Stomach (tissue), 8 donors: ENCODE measurements at regions not wholly inside any gene's neighbourhood (a gene's known extent, or its start where the extent isn't known, plus 50 kb on each side); places are given as distances from the start of the nearest gene placed in this dataset.

Experiments used
- DNase-seq, 2 donors: peaks; one replicate each; pipeline versions ENCODE4 v3.0.0 to v3.0.0-alpha.2; 2013 to 2019
- H3K27ac ChIP-seq, 5 donors: fragments of 200-600 bp in 4 of 5; sonication (generic) in 4 of 5; one replicate each; pipeline ENCODE4 v1.5.1; 2013 to 2019; ENCODE audit warnings: mild to moderate bottlenecking in 1 of 5, moderate library complexity in 1 of 5
- H3K27me3 ChIP-seq, 3 donors: fragments of 200-600 bp; sonication (generic); one replicate each; pipeline ENCODE4 v1.5.1; 2017 to 2019; ENCODE audit warnings: mixed run types in 1 of 3
- H3K36me3 ChIP-seq, 4 donors: fragments of 200-600 bp; sonication (generic); 1 replicate in 3 of 4; 2 replicates in 1 of 4; pipeline ENCODE4 v1.5.1; 2016 to 2019
- H3K4me1 ChIP-seq, 4 donors: fragments of 200-600 bp; sonication (generic); one replicate each; pipeline ENCODE4 v1.5.1; 2016 to 2019
- H3K4me3 ChIP-seq, 4 donors: fragments of 200-600 bp; sonication (generic) in 3 of 4; one replicate each; pipeline ENCODE4 v1.5.1; 2016 to 2019; ENCODE audit warnings: mild to moderate bottlenecking in 1 of 4
- H3K9me3 ChIP-seq, 4 donors: fragments of 200-600 bp; sonication (generic); one replicate each; pipeline ENCODE4 v1.5.1; 2016 to 2019
- EP300 ChIP-seq: sonication (generic); formaldehyde crosslinking; IDR thresholded peaks from one replicate; pipeline ENCODE4 v1.6.1; 2017; ENCODE audit warnings: antibody characterized with exemption
- POLR2A ChIP-seq, 4 donors: fragments of 450-650 bp; IDR thresholded peaks; one replicate each; pipeline ENCODE4 v1.6.1; 2016; ENCODE audit warnings: antibody characterized with exemption in 4 of 4, control low read depth in 2 of 4, mild to moderate bottlenecking in 1 of 4, moderate library complexity in 1 of 4
- POLR2AphosphoS5 ChIP-seq, 3 donors: sonication (generic); formaldehyde crosslinking; IDR thresholded peaks; one replicate each; pipeline ENCODE4 v1.6.1; 2016; ENCODE audit warnings: antibody characterized with exemption in 3 of 3
- WGBS, 5 donors: extraction: QIAGEN DNeasy Blood & Tissue Kit in 3 of 5; methylation state at CpG; one replicate each; pipeline versions ENCODE4 v1.1.5 to v1.1.7; 2013 to 2018; 5-methylcytosine and 5-hydroxymethylcytosine counted together
- intact Hi-C: fragments of 100-400 bp; cut with DNase I; formaldehyde crosslinking; loops from one replicate; pipeline ENCODE4 v1.15.1; 2023; ENCODE audit warnings: low total_unique reads
- TF ChIP-seq, protein P1 (sequence below), 7 experiments: fragments of 450-650 bp in 4 of 7; fragments of 200-600 bp in 3 of 7; sonication (generic) in 3 of 7; IDR thresholded peaks; one replicate each; pipeline ENCODE4 v1.5.1; 2016 to 2019; ENCODE audit warnings: antibody characterized with exemption in 7 of 7, control low read depth in 2 of 7, mild to moderate bottlenecking in 1 of 7
- donor health status: healthy with polysubstance abuse.
- donor health status: Bipolar disorder and iron deficiency.
- donor health status: healthy.

- H3K9me3 ChIP-seq, result no peaks in the 10 kb centered on the region
- 44 to 69% (median 58%) methylated on average over 1 of the region's 1 CpG for WGBS, 5 donors
These were observed 65.8 kb upstream of the ZEB1 start for GRCh38 chr10:31253237-31253636.

GRCh38 chr10:31261511-31262311, 57.3 kb upstream of the ZEB1 start:
- Histone ChIP-seq H3K4me1 (peaks cover 0 to 10% (median 3%) of the 10 kb centered on the region in 4 donors), H3K9me3 (no peaks in the 10 kb centered on the region), H3K27me3 (no peaks in the 10 kb centered on the region), H3K4me3 (no peak overlapping the region), H3K27ac (peak overlapping the region in 3 of 5 donors; percentile 21 to 40 (median 34)), H3K36me3 (no peaks in the 10 kb centered on the region)
- intact Hi-C loops, result no loop called here
- TF ChIP-seq, protein P1, sequence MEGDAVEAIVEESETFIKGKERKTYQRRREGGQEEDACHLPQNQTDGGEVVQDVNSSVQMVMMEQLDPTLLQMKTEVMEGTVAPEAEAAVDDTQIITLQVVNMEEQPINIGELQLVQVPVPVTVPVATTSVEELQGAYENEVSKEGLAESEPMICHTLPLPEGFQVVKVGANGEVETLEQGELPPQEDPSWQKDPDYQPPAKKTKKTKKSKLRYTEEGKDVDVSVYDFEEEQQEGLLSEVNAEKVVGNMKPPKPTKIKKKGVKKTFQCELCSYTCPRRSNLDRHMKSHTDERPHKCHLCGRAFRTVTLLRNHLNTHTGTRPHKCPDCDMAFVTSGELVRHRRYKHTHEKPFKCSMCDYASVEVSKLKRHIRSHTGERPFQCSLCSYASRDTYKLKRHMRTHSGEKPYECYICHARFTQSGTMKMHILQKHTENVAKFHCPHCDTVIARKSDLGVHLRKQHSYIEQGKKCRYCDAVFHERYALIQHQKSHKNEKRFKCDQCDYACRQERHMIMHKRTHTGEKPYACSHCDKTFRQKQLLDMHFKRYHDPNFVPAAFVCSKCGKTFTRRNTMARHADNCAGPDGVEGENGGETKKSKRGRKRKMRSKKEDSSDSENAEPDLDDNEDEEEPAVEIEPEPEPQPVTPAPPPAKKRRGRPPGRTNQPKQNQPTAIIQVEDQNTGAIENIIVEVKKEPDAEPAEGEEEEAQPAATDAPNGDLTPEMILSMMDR (IDR thresholded peaks at IDR 0.05), result no peak
- no peak for TF ChIP-seq EP300
- no peak for TF ChIP-seq POLR2A (IDR thresholded peaks at IDR 0.05)
- no peak for TF ChIP-seq POLR2AphosphoS5 (IDR thresholded peaks at IDR 0.05)
- WGBS, 5 donors, result 42 to 54% (median 52%) methylated on average over 6 of the region's 6 CpGs
- peak in 1 of 2 donors; percentile 28 for DNase-seq

More at GRCh38 chr10:31253237-31253636, 65.8 kb upstream of the ZEB1 start:
- no peak for DNase-seq
- no peak overlapping the region for H3K4me3 ChIP-seq
- intact Hi-C loops, result no loop called here
- H3K27me3 ChIP-seq, result no peaks in the 10 kb centered on the region
- H3K27ac ChIP-seq, result no peak overlapping the region
- TF ChIP-seq, protein P1 (IDR thresholded peaks at IDR 0.05), result no peak
- TF ChIP-seq POLR2AphosphoS5 (IDR thresholded peaks at IDR 0.05) (no peak), POLR2A (IDR thresholded peaks at IDR 0.05) (no peak), EP300 (no peak)
- H3K4me1 ChIP-seq, result no peaks in the 10 kb centered on the region
- H3K36me3 ChIP-seq, result no peaks in the 10 kb centered on the region

DNA sequence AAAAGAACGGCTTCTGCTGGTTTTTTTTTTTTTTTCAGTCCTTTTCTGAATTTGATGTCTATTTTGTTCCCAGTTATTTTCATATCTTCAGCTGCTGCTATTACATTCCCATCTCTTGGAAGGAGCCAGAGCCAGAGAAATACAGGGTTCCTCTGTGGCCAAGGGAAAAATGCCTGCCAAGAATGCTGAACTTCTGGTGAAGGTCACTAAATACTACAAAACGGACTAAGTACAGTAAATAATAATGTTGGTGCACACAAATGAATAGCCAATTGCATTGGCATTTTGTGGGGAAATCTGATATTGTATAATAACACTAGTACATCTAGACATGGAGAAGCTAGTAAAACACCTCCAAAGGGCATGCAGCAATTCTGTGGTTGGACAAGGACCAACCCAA, 56.3 kb upstream of the ZEB1 start:
- no peak overlapping the region for H3K4me3 ChIP-seq
- peak overlapping the region in 3 of 5 donors; percentile 13 to 40 (median 21) for H3K27ac ChIP-seq
- H3K27me3 ChIP-seq, result no peaks in the 10 kb centered on the region
- TF ChIP-seq EP300 (no peak), POLR2A (IDR thresholded peaks at IDR 0.05) (no peak), POLR2AphosphoS5 (IDR thresholded peaks at IDR 0.05) (no peak)
- TF ChIP-seq, protein P1 (IDR thresholded peaks at IDR 0.05), result no peak
- peak in 1 of 2 donors; percentile 74 for DNase-seq
- intact Hi-C loops, result no loop called here
- H3K36me3 ChIP-seq, result no peaks in the 10 kb centered on the region
- H3K4me1 ChIP-seq, result peaks cover 0 to 10% (median 3%) of the 10 kb centered on the region in 4 donors
- 40 to 67% (median 51%) methylated on average over 2 of the region's 2 CpGs for WGBS, 5 donors
- no peaks in the 10 kb centered on the region for H3K9me3 ChIP-seq

GRCh38 chr10:31263903-31264302, 55.1 kb upstream of the ZEB1 start:
- H3K36me3 ChIP-seq, result no peaks in the 10 kb centered on the region
- no peaks in the 10 kb centered on the region for H3K27me3 ChIP-seq
- DNase-seq, result no peak
- H3K27ac ChIP-seq, result no peak overlapping the region
- 89 to 96% (median 94%) methylated on average over 5 of the region's 5 CpGs for WGBS, 5 donors
- peaks cover 0 to 10% (median 3%) of the 10 kb centered on the region in 4 donors for H3K4me1 ChIP-seq
- no peak for TF ChIP-seq POLR2AphosphoS5 (IDR thresholded peaks at IDR 0.05)
- H3K4me3 ChIP-seq, result no peak overlapping the region
- intact Hi-C loops, result no loop called here
- H3K9me3 ChIP-seq, result no peaks in the 10 kb centered on the region
